ENCODE measurements at regions not wholly inside any gene's neighbourhood (a gene's known extent, or its start where the extent isn't known, plus 50 kb on each side); places are given as distances from the start of the nearest gene placed in this dataset.
"Not testable (repeated sequence)": the region's sequence is repeated elsewhere in the genome, so short reads cannot be mapped to it uniquely, and the experiment has no call there.

- H3K4me3 ChIP-seq; DNase-seq (ENCODE audit: low read depth, low spot score); H3K9ac ChIP-seq (ENCODE audit: insufficient read length); H3K9me3 ChIP-seq (ENCODE audit: low read depth, low read length); H3K27ac ChIP-seq; H3K36me3 ChIP-seq (ENCODE audit: insufficient read depth, low read length): not testable (repeated sequence)
Observed at GRCh38 chr1:223931476-223931875, 85.7 kb upstream of the TP53BP2 start.

GRCh38 chr1:223920805-223921204 is 75.1 kb upstream of the TP53BP2 start:
- not testable (repeated sequence) for H3K9ac ChIP-seq (ENCODE audit: insufficient read length); H3K9me3 ChIP-seq (ENCODE audit: low read depth, low read length); DNase-seq (ENCODE audit: low read depth, low spot score)

GRCh38 chr1:223915476-223915875 is 69.7 kb upstream of the TP53BP2 start:
- DNase-seq (ENCODE audit: low read depth, low spot score); H3K4me3 ChIP-seq; H3K27ac ChIP-seq; H3K36me3 ChIP-seq (ENCODE audit: insufficient read depth, low read length); H3K9ac ChIP-seq (ENCODE audit: insufficient read length); H3K9me3 ChIP-seq (ENCODE audit: low read depth, low read length): not testable (repeated sequence)

More at GRCh38 chr1:223920805-223921204, 75.1 kb upstream of the TP53BP2 start:
- H3K27ac ChIP-seq; H3K4me3 ChIP-seq; H3K36me3 ChIP-seq (ENCODE audit: insufficient read depth, low read length): not testable (repeated sequence)

- not testable (repeated sequence) for H3K27ac ChIP-seq; H3K4me3 ChIP-seq; H3K9ac ChIP-seq (ENCODE audit: insufficient read length); DNase-seq (ENCODE audit: low read depth, low spot score); H3K36me3 ChIP-seq (ENCODE audit: insufficient read depth, low read length); H3K9me3 ChIP-seq (ENCODE audit: low read depth, low read length)
Observed at GRCh38 chr1:223913715-223914114, 68.0 kb upstream of the TP53BP2 start.

GRCh38 chr1:223907943-223908587 is 62.3 kb upstream of the TP53BP2 start:
- not testable (repeated sequence) for H3K36me3 ChIP-seq (ENCODE audit: insufficient read depth, low read length); H3K4me3 ChIP-seq; DNase-seq (ENCODE audit: low read depth, low spot score); H3K9me3 ChIP-seq (ENCODE audit: low read depth, low read length); H3K9ac ChIP-seq (ENCODE audit: insufficient read length); H3K27ac ChIP-seq

- not testable (repeated sequence) for H3K36me3 ChIP-seq (ENCODE audit: insufficient read depth, low read length); H3K9me3 ChIP-seq (ENCODE audit: low read depth, low read length); H3K9ac ChIP-seq (ENCODE audit: insufficient read length); H3K4me3 ChIP-seq; H3K27ac ChIP-seq; DNase-seq (ENCODE audit: low read depth, low spot score)
Observed at GRCh38 chr1:223903221-223903620, 57.5 kb upstream of the TP53BP2 start.

GRCh38 chr1:223899775-223900174 is 54.0 kb upstream of the TP53BP2 start:
- H3K36me3 ChIP-seq (ENCODE audit: insufficient read depth, low read length); DNase-seq (ENCODE audit: low read depth, low spot score); H3K9ac ChIP-seq (ENCODE audit: insufficient read length); H3K4me3 ChIP-seq; H3K27ac ChIP-seq; H3K9me3 ChIP-seq (ENCODE audit: low read depth, low read length): not testable (repeated sequence)

- not testable (repeated sequence) for H3K9me3 ChIP-seq (ENCODE audit: low read depth, low read length); H3K4me3 ChIP-seq; H3K9ac ChIP-seq (ENCODE audit: insufficient read length); DNase-seq (ENCODE audit: low read depth, low spot score); H3K27ac ChIP-seq; H3K36me3 ChIP-seq (ENCODE audit: insufficient read depth, low read length)
Observed at GRCh38 chr1:223897097-223897496, 51.4 kb upstream of the TP53BP2 start.

GRCh38 chr1:223895950-223896349 is 50.2 kb upstream of the TP53BP2 start:
- not testable (repeated sequence) for DNase-seq (ENCODE audit: low read depth, low spot score); H3K36me3 ChIP-seq (ENCODE audit: insufficient read depth, low read length); H3K27ac ChIP-seq; H3K4me3 ChIP-seq; H3K9ac ChIP-seq (ENCODE audit: insufficient read length); H3K9me3 ChIP-seq (ENCODE audit: low read depth, low read length)
